SH-SY5Y (cell line): ENCODE measurements at regions not wholly inside any gene's neighbourhood (a gene's known extent, or its start where the extent isn't known, plus 50 kb on each side); places are given as distances from the start of the nearest gene placed in this dataset.

Experiments used
- GATA2 ChIP-seq: IDR thresholded peaks from 2 replicates; pipeline ENCODE4 v1.6.1; 2011; ENCODE audit warnings: mild to moderate bottlenecking, low read depth, low read length
- GATA3 ChIP-seq: IDR thresholded peaks from 2 replicates; pipeline ENCODE4 v1.6.1; 2011; ENCODE audit warnings: low read depth, mild to moderate bottlenecking, low read length, moderate library complexity

- TF ChIP-seq GATA2 (no peak), GATA3 (no peak)
Measured at GRCh38 chr11:109205312-109205711, 216.7 kb upstream of the C11orf87 start.
